ENCODE measurements at regions not wholly inside any gene's neighbourhood (a gene's known extent, or its start where the extent isn't known, plus 50 kb on each side); places are given as distances from the start of the nearest gene placed in this dataset.
A peak's percentile ranks its signal among the peaks of the same experiment; 100 is the strongest.

- no peak overlapping the region for H3K4me2 ChIP-seq (ENCODE audit: low read length)
- H3K27ac Mint-ChIP-seq (ENCODE audit: unreplicated experiment) = no peak overlapping the region
- no peaks in the 10 kb centered on the region for H3K79me2 ChIP-seq (ENCODE audit: insufficient read depth, low read length)
- H3K27me3 Mint-ChIP-seq (ENCODE audit: low read depth, unreplicated experiment) = peaks cover 41% of the 10 kb centered on the region
- H3K4me1 Mint-ChIP-seq (ENCODE audit: low read depth, unreplicated experiment) = peaks cover 5% of the 10 kb centered on the region
- H3K4me3 Mint-ChIP-seq (ENCODE audit: unreplicated experiment) = no peak overlapping the region
- no peak overlapping the region for H3K4me3 ChIP-seq (ENCODE audit: insufficient read depth, low read depth, low read length)
- no peaks in the 10 kb centered on the region for H4K20me1 ChIP-seq (ENCODE audit: insufficient read depth, low read length)
- no peaks in the 10 kb centered on the region for H3K36me3 ChIP-seq (ENCODE audit: insufficient read depth, low read length)
- H3K27ac ChIP-seq (ENCODE audit: low read depth, low read length) = no peak overlapping the region
- H3K9me3 Mint-ChIP-seq (ENCODE audit: unreplicated experiment) = peaks cover 4% of the 10 kb centered on the region
- H3K9me3 ChIP-seq (ENCODE audit: insufficient read depth, low read depth, low read length) = no peaks in the 10 kb centered on the region
- H3K36me3 Mint-ChIP-seq (ENCODE audit: low read depth, unreplicated experiment) = no peaks in the 10 kb centered on the region
- peaks cover 6% of the 10 kb centered on the region for H3K4me1 ChIP-seq (ENCODE audit: insufficient read depth, low read length)
- peak; percentile 34 for TF ChIP-seq EZH2 (IDR thresholded peaks at IDR 0.05; ENCODE audit: insufficient read depth, low read length)
- TF ChIP-seq, protein P1, sequence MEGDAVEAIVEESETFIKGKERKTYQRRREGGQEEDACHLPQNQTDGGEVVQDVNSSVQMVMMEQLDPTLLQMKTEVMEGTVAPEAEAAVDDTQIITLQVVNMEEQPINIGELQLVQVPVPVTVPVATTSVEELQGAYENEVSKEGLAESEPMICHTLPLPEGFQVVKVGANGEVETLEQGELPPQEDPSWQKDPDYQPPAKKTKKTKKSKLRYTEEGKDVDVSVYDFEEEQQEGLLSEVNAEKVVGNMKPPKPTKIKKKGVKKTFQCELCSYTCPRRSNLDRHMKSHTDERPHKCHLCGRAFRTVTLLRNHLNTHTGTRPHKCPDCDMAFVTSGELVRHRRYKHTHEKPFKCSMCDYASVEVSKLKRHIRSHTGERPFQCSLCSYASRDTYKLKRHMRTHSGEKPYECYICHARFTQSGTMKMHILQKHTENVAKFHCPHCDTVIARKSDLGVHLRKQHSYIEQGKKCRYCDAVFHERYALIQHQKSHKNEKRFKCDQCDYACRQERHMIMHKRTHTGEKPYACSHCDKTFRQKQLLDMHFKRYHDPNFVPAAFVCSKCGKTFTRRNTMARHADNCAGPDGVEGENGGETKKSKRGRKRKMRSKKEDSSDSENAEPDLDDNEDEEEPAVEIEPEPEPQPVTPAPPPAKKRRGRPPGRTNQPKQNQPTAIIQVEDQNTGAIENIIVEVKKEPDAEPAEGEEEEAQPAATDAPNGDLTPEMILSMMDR (IDR thresholded peaks at IDR 0.05; ENCODE audit: insufficient read depth, low read depth, low read length) = no peak
- H2AFZ ChIP-seq (ENCODE audit: low read depth, low read length) = no peak overlapping the region
- peaks cover 22% of the 10 kb centered on the region for H3K27me3 ChIP-seq (ENCODE audit: insufficient read depth, low read length)
- FAIRE-seq (no peak), DNase-seq (ENCODE audit: low read depth) (no peak)
- H3K9ac ChIP-seq (ENCODE audit: low read length) = no peak overlapping the region
Measured at GRCh38 chr1:10917513-10918454, 94.7 kb upstream of the TARDBP start.

- Mint-ChIP-seq H3K9me3 (ENCODE audit: unreplicated experiment) (no peaks in the 10 kb centered on the region), H3K27ac (ENCODE audit: unreplicated experiment) (no peak overlapping the region), H3K27me3 (ENCODE audit: low read depth, unreplicated experiment) (peaks cover 34% of the 10 kb centered on the region), H3K36me3 (ENCODE audit: low read depth, unreplicated experiment) (no peaks in the 10 kb centered on the region), H3K4me1 (ENCODE audit: low read depth, unreplicated experiment) (peaks cover 5% of the 10 kb centered on the region), H3K4me3 (ENCODE audit: unreplicated experiment) (no peak overlapping the region)
- no peak overlapping the region for H3K27ac ChIP-seq (ENCODE audit: low read depth, low read length)
- no peaks in the 10 kb centered on the region for H3K9me3 ChIP-seq (ENCODE audit: insufficient read depth, low read depth, low read length)
- peaks cover 22% of the 10 kb centered on the region for H3K27me3 ChIP-seq (ENCODE audit: insufficient read depth, low read length)
- H2AFZ ChIP-seq (ENCODE audit: low read depth, low read length) = no peak overlapping the region
- peak; percentile 86 for DNase-seq (ENCODE audit: low read depth)
- TF ChIP-seq EZH2 (IDR thresholded peaks at IDR 0.05; ENCODE audit: insufficient read depth, low read length) = peak; percentile 20
- TF ChIP-seq, protein P1 (IDR thresholded peaks at IDR 0.05; ENCODE audit: insufficient read depth, low read depth, low read length) = no peak
- H3K4me1 ChIP-seq (ENCODE audit: insufficient read depth, low read length) = peaks cover 6% of the 10 kb centered on the region
- H3K4me2 ChIP-seq (ENCODE audit: low read length) = no peak overlapping the region
- H3K4me3 ChIP-seq (ENCODE audit: insufficient read depth, low read depth, low read length) = no peak overlapping the region
- H3K79me2 ChIP-seq (ENCODE audit: insufficient read depth, low read length) = no peaks in the 10 kb centered on the region
- no peak overlapping the region for H3K9ac ChIP-seq (ENCODE audit: low read length)
- no peak for FAIRE-seq
- no peaks in the 10 kb centered on the region for H3K36me3 ChIP-seq (ENCODE audit: insufficient read depth, low read length)
- no peaks in the 10 kb centered on the region for H4K20me1 ChIP-seq (ENCODE audit: insufficient read depth, low read length)
Measured at GRCh38 chr1:10918531-10918930, 93.9 kb upstream of the TARDBP start.
